Stimulated activated CD4-positive, alpha-beta T cell treated with anti-CD3 and anti-CD28 coated beads, Interleukin-15, amount 100 ng/mL, for 24 hours (primary cell): ENCODE measurements at regions not wholly inside any gene's neighbourhood (a gene's known extent, or its start where the extent isn't known, plus 50 kb on each side); places are given as distances from the start of the nearest gene placed in this dataset.

Source experiments
- DNase-seq: peaks from one replicate; pipeline ENCODE4 v3.0.0-alpha.2; 2020

DNA sequence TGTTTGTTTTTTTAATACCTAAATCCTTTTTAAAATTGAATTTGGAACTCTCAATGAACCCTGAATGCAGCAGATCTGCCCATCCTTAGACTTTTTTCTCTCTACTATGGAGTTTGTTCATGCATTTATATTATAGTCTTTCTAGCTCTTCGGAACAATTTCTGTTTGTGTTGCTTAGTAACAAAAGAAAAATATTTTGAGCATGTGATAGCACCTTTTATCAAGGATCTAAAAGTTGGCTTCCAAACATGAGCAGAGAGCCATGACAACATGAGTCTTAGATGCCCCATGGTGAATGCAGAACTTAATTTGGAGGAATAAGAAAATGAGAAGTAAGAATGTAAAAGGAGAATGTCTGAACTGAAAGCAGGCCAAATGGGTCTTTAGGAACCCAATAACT lies 133.7 kb downstream of the EDN1 start:
- no peak for DNase-seq

DNA sequence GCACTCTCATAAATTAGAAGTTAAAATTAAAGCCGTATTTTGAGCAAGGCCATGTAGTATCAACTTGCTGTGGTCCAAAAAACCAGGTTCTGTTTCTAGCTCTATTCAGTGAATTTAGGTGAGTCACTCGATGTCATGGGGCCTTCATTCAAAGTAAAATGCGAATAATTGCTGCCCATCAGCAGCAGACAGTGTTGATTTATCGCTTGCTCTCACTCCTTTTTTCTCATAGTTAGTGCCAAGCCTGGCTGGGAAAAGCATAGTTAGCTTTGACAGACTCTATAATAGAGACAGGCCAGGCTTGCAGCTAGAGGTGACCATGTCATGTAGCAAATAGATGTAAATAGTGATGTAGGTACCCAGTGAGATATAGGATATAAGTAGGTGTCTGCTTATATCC lies 136.0 kb downstream of the EDN1 start:
- no peak for DNase-seq

DNA sequence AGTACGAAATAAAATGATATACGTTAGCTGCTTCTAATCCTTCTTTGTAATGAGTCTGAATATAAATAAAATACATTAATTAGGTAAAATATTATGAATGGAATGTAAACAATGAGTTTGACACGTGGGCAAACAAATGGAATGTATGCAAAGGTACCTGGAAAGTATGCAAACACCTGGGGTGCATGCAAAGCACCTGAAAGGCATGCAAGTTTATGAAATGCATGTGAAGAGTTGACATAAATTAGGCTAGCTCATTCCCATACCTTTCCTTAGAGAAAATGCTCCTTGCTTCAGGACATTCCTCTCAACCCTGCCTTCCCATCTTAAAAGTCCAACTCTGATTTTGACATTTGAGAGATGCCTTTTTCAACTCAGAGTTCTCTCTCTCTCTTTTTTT lies 140.9 kb downstream of the EDN1 start:
- DNase-seq, result no peak

DNA sequence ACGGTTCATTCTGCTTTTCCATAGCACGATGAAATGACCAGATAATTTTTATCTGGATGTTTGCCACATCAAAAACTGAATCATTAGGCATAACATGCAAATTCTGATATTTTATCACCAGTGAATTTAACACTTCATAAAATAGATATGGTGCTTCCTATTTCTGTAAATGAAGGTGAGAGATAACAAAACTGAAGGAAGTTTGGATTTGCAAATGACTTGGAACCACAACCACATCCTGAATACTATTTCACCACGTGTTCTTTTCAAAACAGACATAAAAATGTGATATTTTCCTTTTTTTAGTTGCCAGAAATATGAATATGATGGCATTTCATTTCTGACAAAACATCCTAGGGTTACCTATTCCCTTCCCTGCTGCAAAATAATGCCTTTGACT lies 146.1 kb downstream of the EDN1 start:
- DNase-seq, result no peak

DNA sequence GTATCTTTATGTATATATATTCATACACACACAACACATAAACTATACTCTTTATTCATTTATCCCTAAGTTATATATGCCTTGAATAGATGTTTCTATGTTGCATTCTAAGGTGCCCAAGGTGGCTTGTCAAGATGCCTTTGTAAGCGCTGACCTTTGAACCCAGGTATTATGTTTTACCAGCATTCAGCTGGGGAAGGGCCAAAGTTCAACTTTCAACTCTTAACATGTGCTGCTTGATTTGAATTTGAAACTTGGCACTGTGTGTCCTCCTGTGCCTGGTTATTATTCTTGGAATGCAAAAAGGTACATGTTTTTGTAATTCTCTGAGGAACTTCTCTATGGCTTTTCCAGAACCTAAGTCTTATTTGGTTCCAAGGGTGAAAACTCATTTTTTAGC lies 146.5 kb downstream of the EDN1 start:
- no peak for DNase-seq

DNA sequence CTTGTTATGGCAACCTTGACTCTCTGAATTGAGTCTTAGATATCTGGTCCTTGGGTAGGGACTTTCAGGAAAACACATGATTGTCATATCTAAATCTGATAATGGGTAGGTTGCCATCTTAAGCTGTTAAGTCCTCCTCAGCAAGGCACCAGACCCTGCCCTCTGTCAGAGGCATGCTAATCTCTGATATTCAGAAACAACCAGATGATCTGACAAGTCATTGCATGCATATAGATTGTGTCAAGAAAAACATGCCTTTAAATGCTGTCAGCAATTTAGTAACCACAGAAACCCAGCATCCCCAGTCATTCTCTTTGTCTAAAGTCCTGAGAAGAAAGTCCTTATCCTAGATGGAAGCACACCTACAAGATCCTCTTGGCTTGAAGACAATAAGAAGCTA lies 149.1 kb downstream of the EDN1 start:
- no peak for DNase-seq

DNA sequence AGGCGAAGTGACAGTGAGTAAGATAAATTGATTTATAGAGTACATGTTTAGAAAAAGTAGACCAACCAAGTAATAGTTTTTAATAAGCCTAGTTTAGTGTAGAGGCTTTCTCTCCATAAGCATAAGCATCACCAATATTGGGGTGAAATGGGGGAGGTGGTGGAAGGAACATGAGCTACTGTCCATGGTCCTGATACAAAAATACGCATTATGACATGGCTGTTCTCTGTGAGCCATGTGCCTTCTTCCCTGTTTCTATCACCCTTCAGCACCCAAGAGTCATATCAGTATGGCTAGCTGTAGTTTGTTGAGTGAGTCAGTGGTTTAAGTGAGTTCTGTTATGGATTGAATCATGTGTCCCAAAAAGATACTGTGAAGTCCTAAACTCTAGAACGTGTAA lies 150.8 kb downstream of the EDN1 start:
- no peak for DNase-seq

DNA sequence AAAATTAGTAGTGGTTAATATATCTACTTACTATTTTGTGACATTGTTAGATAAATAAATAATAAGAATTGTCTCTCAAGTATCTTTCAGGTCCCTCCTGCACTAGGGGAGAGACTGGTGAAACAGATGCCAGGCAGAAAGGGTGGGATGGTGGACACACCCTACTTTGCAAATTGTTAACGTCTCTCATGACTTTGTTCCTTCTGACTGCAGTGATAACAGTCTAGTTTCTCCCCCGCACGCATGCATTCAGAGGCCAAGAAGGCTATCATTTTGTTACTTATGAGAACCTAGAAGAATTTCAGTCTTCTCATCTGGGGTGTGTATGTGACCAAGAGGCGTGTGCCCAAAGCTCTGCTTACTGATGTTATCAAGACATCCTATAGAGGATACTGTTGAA lies 152.3 kb downstream of the EDN1 start:
- DNase-seq, result no peak

DNA sequence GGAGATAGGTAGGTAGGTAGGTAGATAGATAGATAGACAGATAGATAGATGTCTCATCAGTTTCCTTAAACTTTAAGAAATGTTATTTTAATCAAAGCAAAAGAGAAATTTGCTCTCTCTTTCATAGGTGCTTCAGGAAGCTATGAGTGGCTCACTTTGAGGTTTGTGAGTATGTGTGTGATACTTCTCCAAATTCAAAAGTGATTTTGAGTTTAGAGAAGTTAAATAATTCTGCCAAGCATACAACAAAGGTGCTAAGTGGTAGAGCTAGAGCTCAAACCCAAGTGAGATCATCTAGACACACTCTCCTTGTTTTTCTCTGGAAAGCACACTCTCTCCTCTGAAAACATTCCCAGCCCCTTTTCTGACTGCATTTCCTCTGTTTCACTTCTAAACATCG lies 156.2 kb downstream of the EDN1 start:
- no peak for DNase-seq

DNA sequence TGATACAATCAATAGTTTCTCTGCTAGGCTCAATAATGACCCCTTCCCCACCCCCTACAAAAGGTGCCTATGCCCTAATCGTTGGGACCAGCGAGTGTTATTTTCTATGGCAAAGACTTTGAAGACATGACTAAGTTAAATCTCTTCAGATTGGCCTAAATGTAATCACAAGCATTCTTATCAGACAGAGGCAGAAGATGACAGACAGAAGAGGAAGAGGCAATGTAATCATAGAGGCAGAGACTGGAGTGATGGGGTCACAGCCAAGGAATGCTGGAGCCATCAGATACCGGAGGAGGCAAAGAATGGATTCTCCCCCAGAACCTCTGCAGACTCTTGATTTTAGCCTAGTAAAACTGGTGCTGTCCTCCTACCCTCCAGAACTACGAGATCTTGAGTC lies 159.3 kb downstream of the EDN1 start:
- DNase-seq, result no peak

DNA sequence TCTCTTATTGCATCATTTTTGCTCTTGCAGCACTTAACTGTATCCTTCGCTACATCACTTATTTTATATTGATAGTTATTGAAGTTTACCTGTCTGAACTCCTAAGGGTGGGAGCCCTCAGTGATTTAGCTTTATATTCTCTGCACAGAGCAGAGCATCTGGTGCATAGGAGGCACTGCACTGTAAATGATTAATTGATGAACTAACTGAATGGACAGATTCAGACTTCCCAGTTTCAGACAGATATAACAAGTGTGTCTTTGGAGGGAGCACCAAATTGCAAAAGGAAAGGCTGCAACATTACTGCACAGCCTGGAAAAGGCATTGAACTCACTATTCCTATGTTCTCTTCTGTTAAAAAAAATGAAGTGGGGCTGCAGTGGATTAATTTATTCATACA lies 160.3 kb downstream of the EDN1 start:
- no peak for DNase-seq

DNA sequence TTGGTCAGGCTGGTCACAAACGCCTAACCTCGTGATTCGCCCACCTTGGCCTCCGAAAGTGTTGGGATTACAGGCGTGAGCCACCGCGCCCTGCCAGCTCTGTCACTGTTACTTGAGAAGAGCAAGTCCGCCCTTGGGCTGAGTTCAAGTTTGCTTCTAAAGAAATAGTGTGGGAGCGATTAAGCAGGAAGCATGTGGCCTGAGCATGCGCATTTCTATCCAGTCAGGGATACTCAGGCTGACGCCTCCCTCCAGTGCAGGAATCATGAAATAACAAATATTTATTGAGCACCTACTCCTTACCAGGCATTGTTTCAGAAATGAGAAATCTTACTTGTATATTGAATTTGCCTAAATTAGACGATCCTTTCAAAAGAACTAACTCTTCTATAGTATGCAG lies 166.2 kb downstream of the EDN1 start:
- DNase-seq, result no peak

DNA sequence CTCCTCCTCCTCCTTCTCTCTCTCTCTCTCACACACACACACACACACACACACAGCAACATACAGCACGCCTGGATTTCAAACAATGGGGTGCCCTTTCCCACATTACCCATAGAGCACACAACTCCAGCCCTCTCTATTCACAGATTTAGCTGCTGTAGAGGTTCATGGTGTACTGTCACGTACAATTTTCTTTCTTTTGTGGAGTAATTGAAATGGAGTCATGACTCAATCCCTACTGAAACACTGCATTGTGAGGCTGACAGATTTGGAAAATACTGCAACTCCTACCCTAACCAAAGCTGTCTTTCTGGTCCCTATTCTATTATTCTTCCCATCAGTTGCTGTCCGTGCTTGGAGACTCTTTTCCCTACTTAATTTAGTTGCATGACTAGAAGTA lies 166.9 kb downstream of the EDN1 start:
- DNase-seq, result no peak

DNA sequence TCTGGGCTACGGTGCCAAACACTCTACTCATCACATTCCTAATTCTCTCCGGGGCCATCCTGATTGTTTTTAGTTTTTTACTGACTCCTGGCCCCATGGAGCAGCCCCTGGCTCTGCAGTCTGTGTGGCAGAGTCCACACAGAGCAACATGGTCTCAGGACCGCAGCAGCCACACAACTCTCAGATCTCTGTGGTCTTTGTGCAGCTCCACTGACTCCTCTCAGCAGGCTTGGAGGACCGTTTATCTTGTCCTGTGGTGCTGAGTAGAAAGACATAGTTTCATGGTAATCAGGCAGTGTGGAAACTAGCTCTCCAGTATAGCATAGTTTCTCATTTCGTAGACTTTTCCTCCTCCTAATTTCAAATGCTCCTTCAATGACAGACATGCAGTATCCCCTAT lies 168.4 kb downstream of the EDN1 start:
- no peak for DNase-seq

DNA sequence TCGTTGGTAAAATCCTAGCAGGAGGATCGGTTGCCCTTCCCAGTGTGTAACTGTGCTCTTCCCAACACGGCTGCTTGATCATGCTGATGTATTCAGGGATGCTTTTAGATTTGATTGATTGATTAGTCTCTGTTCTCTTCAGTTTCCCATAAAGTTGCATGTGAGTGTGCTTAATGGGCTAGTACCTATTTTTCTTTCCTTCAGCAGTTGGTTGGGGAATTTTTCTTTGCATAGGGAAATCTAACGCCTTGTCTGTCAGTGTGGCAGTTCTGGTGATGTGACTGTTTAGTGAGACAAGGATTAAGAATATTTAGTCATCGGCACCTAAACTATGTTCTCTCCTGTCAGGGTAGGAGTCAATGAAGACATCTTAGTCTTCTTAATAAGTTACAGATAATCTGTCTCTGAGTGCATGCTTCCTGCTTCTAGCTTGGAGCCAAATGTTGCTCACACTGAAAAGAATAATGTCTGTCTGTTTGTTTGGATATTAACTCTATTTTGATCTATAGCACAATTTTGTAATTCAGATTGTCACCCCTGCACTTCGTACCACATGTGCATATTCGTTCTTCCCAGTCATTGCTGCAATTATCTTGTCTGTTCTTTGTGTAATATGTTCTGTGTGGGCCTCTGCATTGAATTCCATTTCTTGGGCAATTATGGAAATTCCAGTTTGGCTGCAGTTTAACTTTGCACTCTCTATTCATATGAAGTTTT lies 169.9 kb downstream of the EDN1 start:
- DNase-seq, result no peak

DNA sequence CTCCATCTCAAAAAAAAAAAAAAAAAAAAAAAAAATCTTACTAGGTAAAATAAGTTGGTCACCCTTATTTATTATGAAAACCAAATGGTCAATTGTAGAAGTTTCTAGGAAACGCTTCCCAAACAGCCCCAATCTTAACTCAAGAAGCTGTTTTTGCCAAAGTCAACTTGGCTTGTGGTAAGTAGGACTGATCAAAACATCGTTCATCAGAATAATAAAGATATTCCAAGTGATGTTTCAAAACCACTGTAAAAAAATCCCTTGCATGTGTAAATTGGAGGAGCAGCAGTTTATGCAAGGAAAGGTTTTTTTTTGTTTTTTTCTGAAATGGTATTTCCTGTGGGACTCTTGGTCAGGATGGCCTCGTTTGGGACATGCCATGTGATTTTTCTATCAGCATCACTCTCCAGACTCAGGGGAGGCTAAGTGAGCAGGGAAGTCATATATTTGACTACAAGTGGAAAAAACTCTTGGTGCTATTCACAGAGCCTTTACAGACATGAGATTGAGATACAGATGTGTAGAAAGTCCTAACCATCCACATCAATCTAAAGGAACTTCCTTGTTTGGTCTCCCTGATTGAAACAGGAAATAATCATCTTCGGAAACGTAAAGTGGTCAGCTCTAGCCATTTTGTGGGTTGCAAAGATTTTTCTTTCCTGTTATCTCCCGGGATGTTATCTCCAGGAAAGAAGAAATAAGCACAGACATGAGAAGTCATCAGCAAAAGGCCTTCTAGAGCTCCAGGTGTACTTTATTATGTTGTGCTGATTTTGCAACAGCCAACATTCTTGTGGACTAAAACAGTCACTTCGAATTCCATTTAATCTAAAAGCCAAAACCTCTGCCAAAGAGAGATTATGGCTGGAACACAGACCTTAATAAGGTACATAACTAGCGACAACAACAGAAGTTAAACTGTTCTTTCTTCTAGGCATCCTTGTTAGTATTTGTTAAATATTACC lies 177.8 kb downstream of the EDN1 start:
- DNase-seq, result no peak

DNA sequence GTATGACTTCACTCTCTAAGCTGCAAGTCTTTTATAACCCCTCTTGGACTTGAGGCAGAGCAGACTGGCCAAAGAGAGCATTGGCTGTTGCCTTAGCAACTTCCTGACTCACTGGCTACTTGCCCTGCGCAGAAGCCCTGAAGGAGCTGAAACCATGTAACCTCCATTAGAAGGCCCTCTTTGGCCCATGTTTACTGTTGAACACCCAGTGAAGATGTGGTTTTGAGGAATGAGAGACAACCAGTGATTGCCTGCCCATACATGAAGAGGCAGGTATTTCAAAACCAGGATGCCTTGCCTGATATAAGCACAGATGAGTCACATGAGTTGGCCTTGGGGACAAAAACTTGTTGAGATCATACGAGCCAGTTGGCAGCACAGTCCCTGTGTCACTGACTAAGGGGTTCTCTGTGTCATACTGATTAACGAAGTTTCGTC lies 182.5 kb downstream of the EDN1 start:
- no peak for DNase-seq

DNA sequence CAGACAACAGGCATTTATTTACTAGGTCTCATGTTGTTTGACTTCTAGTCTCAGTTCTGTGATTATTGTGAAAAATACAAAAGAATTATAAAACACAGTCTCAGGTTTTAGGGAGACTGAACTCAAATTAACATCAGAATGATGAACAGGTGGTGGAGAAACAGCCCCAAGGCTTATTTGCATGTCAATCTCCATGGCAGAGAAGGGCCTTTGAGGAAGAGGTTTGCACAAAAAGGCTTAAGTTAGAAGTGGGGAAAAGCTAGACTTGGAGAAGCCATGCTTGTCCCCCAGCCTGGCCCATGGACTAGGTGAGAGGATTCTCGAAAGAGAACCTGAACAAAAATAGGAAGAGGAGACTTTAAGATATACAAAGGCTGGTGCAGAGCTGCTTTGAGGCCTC lies 183.3 kb downstream of the EDN1 start:
- DNase-seq, result no peak

DNA sequence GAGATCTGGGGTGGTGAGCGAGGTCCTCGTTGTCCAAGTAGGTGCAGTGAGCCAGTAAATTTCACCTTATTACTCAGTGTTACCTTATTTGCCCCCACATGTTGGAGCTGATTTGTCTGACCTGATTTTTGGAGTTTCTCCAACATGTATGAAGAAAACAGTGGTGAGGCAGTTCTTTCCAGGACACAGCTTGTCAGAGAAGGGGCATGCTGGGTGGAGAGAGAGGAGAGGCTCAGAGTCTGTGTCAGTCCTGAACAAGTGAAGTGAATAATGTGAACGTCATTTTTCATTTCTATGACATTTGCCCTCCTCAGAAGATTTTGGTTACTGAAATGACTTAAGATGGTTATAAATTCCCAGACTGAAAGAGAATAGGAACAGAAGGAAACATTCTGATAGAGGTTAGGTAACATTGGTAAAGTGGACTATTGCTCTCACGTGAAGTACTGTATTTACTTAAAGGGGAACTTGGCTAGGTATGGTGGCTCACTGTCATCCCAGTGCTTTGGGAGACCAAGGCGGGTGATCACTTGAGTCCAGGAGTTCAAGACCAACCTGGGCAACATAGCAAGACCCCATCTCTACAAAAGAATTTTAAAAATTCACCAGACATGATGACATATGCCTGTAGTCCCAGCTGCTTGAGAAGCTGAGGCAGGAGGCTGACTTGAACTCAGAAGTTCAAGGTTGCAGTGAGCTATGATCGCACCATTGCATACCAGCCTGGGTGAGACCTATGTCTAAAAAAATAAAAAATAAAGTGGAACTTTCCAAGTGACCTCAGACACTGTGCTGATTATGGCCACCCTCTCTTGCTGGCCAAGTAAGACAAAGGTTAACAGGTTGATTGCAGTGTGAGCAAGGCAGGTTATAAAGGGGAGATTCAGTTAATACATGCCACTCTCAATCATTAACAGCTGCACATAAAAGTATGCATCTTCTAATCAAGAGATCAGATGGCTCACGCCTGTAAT lies 184.3 kb downstream of the EDN1 start:
- DNase-seq, result no peak

DNA sequence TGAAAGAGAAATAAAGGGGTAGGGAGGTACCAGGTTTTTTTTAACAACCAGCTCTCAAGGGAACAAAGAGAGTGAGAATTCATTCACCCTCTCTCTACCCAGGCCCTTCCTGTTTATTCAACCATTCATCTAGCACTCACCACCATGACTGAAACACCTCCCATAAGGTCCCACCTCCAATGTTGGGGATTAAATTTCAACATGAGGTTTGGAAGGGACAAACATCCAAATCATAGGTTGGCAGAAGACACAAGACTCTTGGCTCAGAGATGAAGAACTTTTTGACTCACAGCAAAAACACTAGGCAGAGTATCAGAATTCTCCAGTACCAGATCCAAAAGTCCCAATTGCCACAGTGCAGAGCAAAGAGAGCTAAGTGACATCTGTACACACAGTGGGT lies 186.3 kb downstream of the EDN1 start:
- no peak for DNase-seq

DNA sequence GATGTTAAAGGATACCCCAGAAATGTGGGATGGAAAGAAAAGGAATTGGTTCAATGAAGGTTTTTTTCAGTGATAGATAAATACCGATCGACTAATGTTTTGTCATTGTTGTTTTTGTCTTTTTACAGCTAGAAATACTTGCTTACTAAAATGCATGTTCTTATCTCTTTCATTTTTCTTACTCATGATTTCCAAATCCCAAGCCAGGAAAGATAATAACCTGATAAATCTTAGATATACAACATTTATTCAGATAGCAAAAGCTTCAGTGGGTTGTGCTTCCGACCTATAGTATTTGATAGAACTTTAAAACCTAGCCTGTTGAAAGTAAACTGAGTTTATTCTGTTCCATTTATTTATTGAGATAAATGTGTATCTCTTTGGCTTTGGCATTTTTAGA lies 187.5 kb downstream of the EDN1 start:
- no peak for DNase-seq

DNA sequence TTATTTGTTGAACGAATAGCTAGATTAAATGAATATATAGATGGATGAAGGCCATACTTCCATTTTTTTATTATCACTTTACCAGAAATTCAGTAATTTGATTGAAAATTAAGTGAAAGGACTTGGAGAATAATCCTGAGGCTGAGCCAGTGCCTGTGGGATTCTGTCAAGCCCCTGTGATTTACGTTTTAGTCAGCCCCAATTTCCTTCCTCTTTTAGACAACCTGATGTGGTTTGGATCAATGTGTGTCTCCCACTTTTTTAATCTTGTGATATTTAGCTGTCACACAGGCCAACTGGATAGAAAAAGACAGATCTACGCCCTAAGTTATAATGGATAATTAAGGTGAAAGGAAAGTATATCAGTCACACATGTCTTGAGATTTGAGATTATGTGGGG lies 188.8 kb downstream of the EDN1 start:
- no peak for DNase-seq

DNA sequence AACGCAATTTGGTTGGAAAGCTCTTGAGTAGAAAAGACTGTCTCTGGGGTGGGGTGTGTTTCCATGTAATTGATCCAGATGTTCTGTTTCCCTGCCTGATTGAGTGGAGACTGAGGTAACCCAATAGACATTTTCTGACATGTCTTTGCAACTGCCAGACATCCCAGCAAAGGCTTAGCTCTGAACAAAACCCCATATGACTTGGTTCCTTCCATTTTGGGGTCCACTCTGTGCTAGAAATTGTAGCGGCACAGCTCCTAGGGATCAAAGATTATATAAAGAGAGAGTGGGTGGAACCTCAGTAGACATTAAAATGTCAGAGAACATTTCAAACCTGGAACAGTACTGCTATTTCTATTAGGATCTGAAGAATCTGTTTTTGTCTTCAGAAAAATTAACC lies 189.3 kb downstream of the EDN1 start:
- no peak for DNase-seq
